ENCODE measurements at regions not wholly inside any gene's neighbourhood (a gene's known extent, or its start where the extent isn't known, plus 50 kb on each side); places are given as distances from the start of the nearest gene placed in this dataset.
"Not testable (repeated sequence)": the region's sequence is repeated elsewhere in the genome, so short reads cannot be mapped to it uniquely, and the experiment has no call there.

DNA sequence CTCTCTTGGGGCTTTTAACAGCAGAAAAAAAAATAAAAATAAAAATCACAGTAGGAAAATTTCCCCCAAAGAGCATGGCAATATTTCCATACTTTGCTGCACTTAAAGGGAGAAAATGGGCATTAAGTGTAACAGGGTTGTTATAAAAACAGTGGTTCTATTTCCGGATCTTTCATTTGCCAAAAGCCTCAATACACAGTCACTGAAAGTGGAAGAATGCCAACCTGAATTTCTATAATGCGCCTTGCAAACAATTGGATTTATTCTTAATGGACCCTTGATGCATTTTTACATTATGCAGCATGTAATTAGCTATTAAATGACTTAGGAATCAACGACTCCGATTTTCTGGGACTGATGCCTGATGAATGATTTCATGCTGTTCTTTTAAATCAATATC lies 127.6 kb upstream of the NANOS1 start:
- WGBS, 2 donors, result 67 to 71% methylated on average over 4 of the region's 4 CpGs
- H3K9me3 ChIP-seq, result no peaks in the 10 kb centered on the region
- H3K4me1 ChIP-seq, result no peaks in the 10 kb centered on the region
- DNase-seq, result no peak
- H3K27ac ChIP-seq, result no peak overlapping the region
- H3K4me3 ChIP-seq (replicated peaks in 1 of 3), result no peak overlapping the region
- H3K36me3 ChIP-seq, result no peaks in the 10 kb centered on the region
- intact Hi-C loops (cut with DNase I), result no loop called here
- H3K27me3 ChIP-seq, result no peaks in the 10 kb centered on the region
- TF ChIP-seq POLR2A (IDR thresholded peaks at IDR 0.05), result no peak

DNA sequence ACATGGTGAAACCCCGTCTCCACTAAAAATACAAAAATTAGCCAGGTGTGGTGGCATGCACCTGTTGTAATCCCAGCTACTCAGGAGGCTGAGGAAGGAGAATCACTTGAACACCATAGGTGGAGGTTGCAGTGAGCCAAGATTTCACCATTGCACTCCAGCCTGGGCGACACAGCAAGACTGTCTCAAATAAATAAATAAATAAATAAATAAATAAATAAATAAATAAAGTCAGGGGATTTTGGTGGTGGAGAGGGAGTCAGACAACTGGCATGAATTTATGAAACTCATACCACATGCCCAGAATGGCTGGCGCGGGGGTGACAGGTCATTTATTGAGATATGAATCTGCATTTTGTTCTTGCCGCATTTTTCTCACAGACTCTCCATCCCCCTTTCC lies 126.9 kb upstream of the NANOS1 start:
- intact Hi-C loops (cut with DNase I); H3K4me1 ChIP-seq; H3K4me3 ChIP-seq (replicated peaks in 1 of 3); H3K27ac ChIP-seq; H3K27me3 ChIP-seq; H3K9me3 ChIP-seq; H3K36me3 ChIP-seq; DNase-seq: not testable (repeated sequence)
- 92 to 93% methylated on average over 5 of the region's 5 CpGs for WGBS, 2 donors

DNA sequence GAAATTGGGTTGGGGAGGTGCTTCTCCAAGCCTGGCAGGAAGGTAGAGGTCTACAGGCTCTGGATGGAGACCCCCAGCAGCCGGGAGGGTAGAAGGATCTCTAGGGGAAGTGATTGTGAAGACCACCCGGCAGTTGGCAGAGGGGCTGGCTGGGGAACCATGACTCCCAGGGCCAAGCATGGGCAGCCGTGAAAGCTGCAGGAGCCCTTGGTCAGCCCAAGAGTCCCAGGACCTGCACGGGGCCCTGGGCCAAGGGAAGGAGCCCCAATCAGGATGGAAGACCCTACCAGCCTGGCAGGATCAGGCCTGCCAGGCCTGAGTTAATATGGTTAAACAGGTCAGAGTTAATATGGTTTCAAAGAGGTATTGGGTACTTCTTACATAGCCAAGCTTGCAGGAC lies 126.3 kb upstream of the NANOS1 start:
- no peaks in the 10 kb centered on the region for H3K27me3 ChIP-seq
- H3K36me3 ChIP-seq, result no peaks in the 10 kb centered on the region
- DNase-seq, result no peak
- H3K27ac ChIP-seq, result no peak overlapping the region
- no peak overlapping the region for H3K4me3 ChIP-seq (replicated peaks in 1 of 3)
- intact Hi-C loops (cut with DNase I), result no loop called here
- no peaks in the 10 kb centered on the region for H3K9me3 ChIP-seq
- 89 to 91% methylated on average over 4 of the region's 4 CpGs for WGBS, 2 donors
- TF ChIP-seq, protein P1, sequence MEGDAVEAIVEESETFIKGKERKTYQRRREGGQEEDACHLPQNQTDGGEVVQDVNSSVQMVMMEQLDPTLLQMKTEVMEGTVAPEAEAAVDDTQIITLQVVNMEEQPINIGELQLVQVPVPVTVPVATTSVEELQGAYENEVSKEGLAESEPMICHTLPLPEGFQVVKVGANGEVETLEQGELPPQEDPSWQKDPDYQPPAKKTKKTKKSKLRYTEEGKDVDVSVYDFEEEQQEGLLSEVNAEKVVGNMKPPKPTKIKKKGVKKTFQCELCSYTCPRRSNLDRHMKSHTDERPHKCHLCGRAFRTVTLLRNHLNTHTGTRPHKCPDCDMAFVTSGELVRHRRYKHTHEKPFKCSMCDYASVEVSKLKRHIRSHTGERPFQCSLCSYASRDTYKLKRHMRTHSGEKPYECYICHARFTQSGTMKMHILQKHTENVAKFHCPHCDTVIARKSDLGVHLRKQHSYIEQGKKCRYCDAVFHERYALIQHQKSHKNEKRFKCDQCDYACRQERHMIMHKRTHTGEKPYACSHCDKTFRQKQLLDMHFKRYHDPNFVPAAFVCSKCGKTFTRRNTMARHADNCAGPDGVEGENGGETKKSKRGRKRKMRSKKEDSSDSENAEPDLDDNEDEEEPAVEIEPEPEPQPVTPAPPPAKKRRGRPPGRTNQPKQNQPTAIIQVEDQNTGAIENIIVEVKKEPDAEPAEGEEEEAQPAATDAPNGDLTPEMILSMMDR (IDR thresholded peaks at IDR 0.05), result no peak
- no peak for TF ChIP-seq POLR2A (IDR thresholded peaks at IDR 0.05)
- H3K4me1 ChIP-seq, result no peaks in the 10 kb centered on the region

DNA sequence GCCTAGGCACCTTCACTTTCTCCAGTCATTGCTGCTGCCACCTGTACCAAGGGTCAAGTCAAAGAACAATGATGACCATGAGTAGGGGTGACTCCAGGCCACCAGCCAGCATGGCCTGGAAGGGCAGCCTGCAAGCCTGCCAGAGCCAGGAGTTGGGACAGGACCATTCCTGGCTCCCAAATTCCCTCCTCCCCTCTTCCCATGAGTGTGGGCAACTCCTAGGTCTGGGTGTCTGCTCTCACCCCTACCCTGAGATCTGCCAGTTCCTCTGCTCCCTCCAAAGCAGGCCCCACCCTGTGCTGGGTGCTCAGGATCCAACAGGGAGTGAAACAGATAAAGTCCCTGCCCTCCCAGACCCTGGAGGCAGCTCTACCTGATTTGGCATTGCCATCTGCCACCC lies 125.8 kb upstream of the NANOS1 start:
- Histone ChIP-seq H3K4me1 (no peaks in the 10 kb centered on the region), H3K4me3 (replicated peaks in 1 of 3) (no peak overlapping the region), H3K36me3 (no peaks in the 10 kb centered on the region), H3K27me3 (no peaks in the 10 kb centered on the region), H3K27ac (no peak overlapping the region), H3K9me3 (no peaks in the 10 kb centered on the region)
- no peak for DNase-seq
- no peak for TF ChIP-seq POLR2A (IDR thresholded peaks at IDR 0.05)
- TF ChIP-seq, protein P1 (IDR thresholded peaks at IDR 0.05), result no peak
- intact Hi-C loops (cut with DNase I), result no loop called here

DNA sequence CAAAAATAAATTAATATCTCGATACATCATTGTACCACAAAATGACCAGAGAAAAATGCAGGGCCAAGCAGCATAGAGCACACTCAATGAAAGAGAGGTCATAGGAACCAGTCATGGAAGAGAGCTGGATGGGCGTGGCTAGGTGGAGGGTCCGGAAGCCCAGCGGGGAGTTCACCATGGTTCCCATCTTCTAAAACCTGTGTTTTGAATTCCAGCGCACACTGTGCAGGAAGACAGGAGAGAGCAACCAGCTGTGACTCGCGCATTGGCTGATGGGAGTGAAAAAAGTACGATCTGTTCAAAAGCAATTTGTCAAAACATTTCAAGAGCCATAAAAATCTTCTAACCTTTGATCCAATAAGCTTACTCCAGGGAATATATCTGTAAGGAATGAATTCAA lies 125.2 kb upstream of the NANOS1 start:
- H3K4me1 ChIP-seq, result no peaks in the 10 kb centered on the region
- no peak overlapping the region for H3K27ac ChIP-seq
- TF ChIP-seq POLR2A (IDR thresholded peaks at IDR 0.05), result no peak
- TF ChIP-seq, protein P1 (IDR thresholded peaks at IDR 0.05), result no peak
- WGBS, 2 donors, result 68 to 73% methylated on average over 8 of the region's 8 CpGs
- peak; percentile 4 to 19 for DNase-seq
- H3K36me3 ChIP-seq, result no peaks in the 10 kb centered on the region
- no peaks in the 10 kb centered on the region for H3K9me3 ChIP-seq
- no peaks in the 10 kb centered on the region for H3K27me3 ChIP-seq
- H3K4me3 ChIP-seq (replicated peaks in 1 of 3), result no peak overlapping the region
- intact Hi-C loops (cut with DNase I), result no loop called here

DNA sequence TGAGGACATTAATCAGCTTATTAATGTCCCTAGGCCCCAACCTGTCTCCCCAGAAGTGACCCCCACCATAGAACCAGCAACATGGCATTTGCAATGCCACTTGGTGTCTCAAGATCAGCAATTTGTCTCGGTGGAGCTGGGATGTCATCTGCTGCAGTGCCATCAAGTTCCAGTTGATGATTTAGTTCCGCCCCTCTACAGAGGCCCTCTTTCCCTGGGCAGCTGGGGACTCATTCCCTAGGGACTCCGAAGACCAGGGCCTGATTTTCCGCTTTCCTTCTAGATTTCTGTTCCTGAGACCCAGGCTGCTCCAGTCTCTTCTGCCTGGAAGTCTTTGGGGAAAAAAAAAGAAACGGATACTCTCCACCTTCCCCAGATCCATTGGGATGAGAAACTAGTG lies 122.5 kb upstream of the NANOS1 start:
- Histone ChIP-seq H3K9me3 (no peaks in the 10 kb centered on the region), H3K36me3 (no peaks in the 10 kb centered on the region), H3K27ac (no peak overlapping the region), H3K4me1 (peaks cover 0 to 6% of the 10 kb centered on the region in 2 donors), H3K4me3 (replicated peaks in 1 of 3) (no peak overlapping the region), H3K27me3 (no peaks in the 10 kb centered on the region)
- TF ChIP-seq, protein P1 (IDR thresholded peaks at IDR 0.05), result no peak
- TF ChIP-seq POLR2A (IDR thresholded peaks at IDR 0.05), result no peak
- intact Hi-C loops (cut with DNase I), result no loop called here
- DNase-seq, result no peak
- 88 to 91% methylated on average over 5 of the region's 5 CpGs for WGBS, 2 donors

All from thyroid gland (tissue), 4 donors.